ENCODE measurements at regions not wholly inside any gene's neighbourhood (a gene's known extent, or its start where the extent isn't known, plus 50 kb on each side); places are given as distances from the start of the nearest gene placed in this dataset.

DNA sequence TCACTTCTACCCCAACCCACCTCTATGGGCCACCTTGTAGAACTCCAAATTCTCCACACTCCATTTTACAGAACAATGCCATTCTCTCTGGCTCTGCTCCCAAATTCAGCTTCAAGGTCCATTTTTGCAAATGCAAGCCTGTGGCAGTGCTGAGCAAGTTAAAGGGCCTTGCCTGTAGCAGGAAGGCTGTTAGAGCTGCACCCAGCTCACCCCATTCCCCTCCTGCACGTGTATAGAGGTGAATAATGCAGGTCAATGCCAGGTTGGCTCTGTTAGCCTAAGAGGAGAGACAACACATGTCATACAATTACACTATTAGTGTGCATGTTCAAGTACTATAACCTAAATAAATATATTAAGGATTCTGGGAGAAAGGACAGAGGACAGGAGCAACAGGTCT is 120.4 kb downstream of the TBX5 start:
- no peak overlapping the region for H3K4me3 ChIP-seq (ENCODE audit: low read length)
- no peak overlapping the region for H3K9ac ChIP-seq (ENCODE audit: low read length)
- no peaks in the 10 kb centered on the region for H4K20me1 ChIP-seq (ENCODE audit: insufficient read depth, low read length)
- H3K79me2 ChIP-seq (ENCODE audit: low read length): no peaks in the 10 kb centered on the region
- 0 out of 2 replicates have a peak, but pooled peaks cover 5% of the 10 kb centered on the region for H3K27me3 ChIP-seq (ENCODE audit: low read depth, low read length)
- H3K4me2 ChIP-seq (ENCODE audit: low read length): no peak overlapping the region
- TF ChIP-seq, protein P1, sequence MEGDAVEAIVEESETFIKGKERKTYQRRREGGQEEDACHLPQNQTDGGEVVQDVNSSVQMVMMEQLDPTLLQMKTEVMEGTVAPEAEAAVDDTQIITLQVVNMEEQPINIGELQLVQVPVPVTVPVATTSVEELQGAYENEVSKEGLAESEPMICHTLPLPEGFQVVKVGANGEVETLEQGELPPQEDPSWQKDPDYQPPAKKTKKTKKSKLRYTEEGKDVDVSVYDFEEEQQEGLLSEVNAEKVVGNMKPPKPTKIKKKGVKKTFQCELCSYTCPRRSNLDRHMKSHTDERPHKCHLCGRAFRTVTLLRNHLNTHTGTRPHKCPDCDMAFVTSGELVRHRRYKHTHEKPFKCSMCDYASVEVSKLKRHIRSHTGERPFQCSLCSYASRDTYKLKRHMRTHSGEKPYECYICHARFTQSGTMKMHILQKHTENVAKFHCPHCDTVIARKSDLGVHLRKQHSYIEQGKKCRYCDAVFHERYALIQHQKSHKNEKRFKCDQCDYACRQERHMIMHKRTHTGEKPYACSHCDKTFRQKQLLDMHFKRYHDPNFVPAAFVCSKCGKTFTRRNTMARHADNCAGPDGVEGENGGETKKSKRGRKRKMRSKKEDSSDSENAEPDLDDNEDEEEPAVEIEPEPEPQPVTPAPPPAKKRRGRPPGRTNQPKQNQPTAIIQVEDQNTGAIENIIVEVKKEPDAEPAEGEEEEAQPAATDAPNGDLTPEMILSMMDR (IDR thresholded peaks at IDR 0.05; ENCODE audit: low read depth, low read length): no peak
- TF ChIP-seq EZH2phosphoT487 (IDR thresholded peaks at IDR 0.05; ENCODE audit: low read depth): no peak
- H3K9me3 ChIP-seq (ENCODE audit: insufficient read depth, low read length): no peaks in the 10 kb centered on the region
- H2AFZ ChIP-seq (ENCODE audit: low read depth, low read length): no peak overlapping the region
- no peak overlapping the region for H3K27ac ChIP-seq (ENCODE audit: low read length)
- no peaks in the 10 kb centered on the region for H3K36me3 ChIP-seq (replicated peaks; ENCODE audit: low read depth, low read length)
- no peaks in the 10 kb centered on the region for H3K4me1 ChIP-seq (ENCODE audit: low read length)

DNA sequence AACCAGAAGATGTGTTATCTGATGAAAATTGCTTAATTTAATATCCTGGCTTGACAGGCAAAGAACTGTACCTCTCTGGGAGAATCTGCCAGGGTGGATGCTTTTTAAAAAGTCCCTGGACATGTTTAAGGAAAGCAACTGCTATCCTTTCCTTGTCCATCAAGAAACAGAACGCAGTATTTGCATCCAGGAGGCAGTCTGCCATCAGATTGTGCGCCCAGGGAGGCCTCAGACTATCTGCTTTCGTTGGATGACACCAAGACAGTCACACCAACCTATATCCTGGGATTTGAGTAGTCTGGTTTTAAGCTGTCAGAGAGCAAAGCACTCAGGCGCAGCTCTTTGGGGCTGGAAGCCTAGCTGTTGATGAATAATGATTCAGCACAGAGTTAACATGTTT is 121.9 kb downstream of the TBX5 start:
- H3K4me3 ChIP-seq (ENCODE audit: low read length): no peak overlapping the region

DNA sequence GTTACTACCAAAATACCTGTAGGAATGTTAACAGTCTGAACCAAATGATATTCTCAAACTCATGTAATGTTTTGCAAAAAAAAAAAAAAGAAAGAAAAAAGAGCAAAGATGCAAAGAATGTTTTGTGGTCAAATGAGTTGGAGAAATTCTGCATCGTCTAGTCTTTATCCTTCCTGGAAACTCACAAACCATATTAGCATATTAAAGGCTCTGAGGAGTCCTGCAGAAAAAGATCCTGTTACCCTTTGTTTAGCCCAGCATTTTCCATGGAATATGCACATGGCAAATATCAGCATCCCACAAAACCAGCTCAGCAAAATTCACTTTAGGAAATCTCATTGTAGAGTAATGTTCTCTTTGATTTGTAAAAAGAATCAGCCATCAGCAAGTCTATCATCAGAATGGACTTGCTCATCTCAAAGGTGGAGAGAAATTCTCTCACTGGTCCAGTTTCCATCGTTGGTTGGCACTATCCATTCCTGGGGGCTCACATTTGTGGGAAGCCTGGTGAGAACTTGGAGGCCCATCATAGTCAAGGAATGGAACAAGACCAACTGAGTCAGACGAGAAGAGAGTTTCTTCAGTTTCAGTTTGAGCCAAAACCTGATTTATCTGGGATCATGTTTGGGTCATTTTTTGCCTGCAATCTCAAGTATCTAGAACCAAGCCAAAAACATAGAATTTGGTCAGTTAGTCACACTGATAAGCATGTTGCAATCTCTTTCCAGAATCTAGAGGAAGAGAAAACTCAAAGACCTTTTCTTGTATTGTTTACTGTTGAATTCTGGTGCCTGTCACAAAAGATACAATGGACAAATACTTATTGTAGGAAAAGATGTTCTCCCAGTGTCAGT is 129.8 kb downstream of the TBX5 start:
- Histone ChIP-seq H3K9ac (ENCODE audit: low read length) (no peak overlapping the region), H3K4me3 (ENCODE audit: low read length) (no peak overlapping the region), H3K4me1 (ENCODE audit: low read length) (no peaks in the 10 kb centered on the region)

More for the DNA sequence above, 121.9 kb downstream of the TBX5 start:
- H4K20me1 ChIP-seq (ENCODE audit: insufficient read depth, low read length): no peaks in the 10 kb centered on the region
- no peaks in the 10 kb centered on the region for H3K4me1 ChIP-seq (ENCODE audit: low read length)
- H3K27ac ChIP-seq (ENCODE audit: low read length): no peak overlapping the region
- H3K36me3 ChIP-seq (replicated peaks; ENCODE audit: low read depth, low read length): no peaks in the 10 kb centered on the region
- no peaks in the 10 kb centered on the region for H3K9me3 ChIP-seq (ENCODE audit: insufficient read depth, low read length)
- TF ChIP-seq, protein P1 (IDR thresholded peaks at IDR 0.05; ENCODE audit: low read depth, low read length): no peak
- TF ChIP-seq EZH2phosphoT487 (IDR thresholded peaks at IDR 0.05; ENCODE audit: low read depth): no peak
- H2AFZ ChIP-seq (ENCODE audit: low read depth, low read length): no peak overlapping the region
- 0 out of 2 replicates have a peak, but pooled peaks cover 5% of the 10 kb centered on the region for H3K27me3 ChIP-seq (ENCODE audit: low read depth, low read length)
- H3K79me2 ChIP-seq (ENCODE audit: low read length): no peaks in the 10 kb centered on the region
- no peak overlapping the region for H3K9ac ChIP-seq (ENCODE audit: low read length)
- no peak overlapping the region for H3K4me2 ChIP-seq (ENCODE audit: low read length)

DNA sequence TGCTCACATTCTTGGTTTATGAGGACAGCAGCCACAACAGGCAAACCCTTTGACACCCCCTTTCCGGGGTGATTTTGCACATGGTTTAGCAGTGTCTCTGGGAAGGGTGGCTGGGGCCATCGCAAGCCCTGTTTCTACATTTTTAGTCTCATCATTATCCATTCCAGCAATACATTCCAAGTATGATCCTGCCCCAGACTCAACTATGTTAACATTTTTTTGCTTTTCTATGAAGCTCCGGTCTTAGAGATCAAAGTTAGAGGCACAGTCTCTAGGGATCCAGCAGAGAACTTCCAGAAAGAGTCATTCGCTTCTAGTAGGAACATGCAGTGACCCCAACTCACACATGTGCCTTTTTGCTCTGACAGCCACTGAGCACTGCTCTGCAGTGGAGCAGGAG is 130.9 kb downstream of the TBX5 start:
- H3K36me3 ChIP-seq (replicated peaks; ENCODE audit: low read depth, low read length): no peaks in the 10 kb centered on the region
- TF ChIP-seq, protein P1 (IDR thresholded peaks at IDR 0.05; ENCODE audit: low read depth, low read length): no peak
- TF ChIP-seq EZH2phosphoT487 (IDR thresholded peaks at IDR 0.05; ENCODE audit: low read depth): no peak
- H3K4me2 ChIP-seq (ENCODE audit: low read length): no peak overlapping the region
- no peaks in the 10 kb centered on the region for H4K20me1 ChIP-seq (ENCODE audit: insufficient read depth, low read length)
- no peak overlapping the region for H3K27ac ChIP-seq (ENCODE audit: low read length)
- peaks cover 13% of the 10 kb centered on the region; the same call in 1 of the 2 replicates for H3K27me3 ChIP-seq (ENCODE audit: low read depth, low read length)
- no peak overlapping the region for H3K4me3 ChIP-seq (ENCODE audit: low read length)
- no peak overlapping the region for H3K9ac ChIP-seq (ENCODE audit: low read length)
- H2AFZ ChIP-seq (ENCODE audit: low read depth, low read length): no peak overlapping the region
- no peaks in the 10 kb centered on the region for H3K9me3 ChIP-seq (ENCODE audit: insufficient read depth, low read length)
- no peaks in the 10 kb centered on the region for H3K79me2 ChIP-seq (ENCODE audit: low read length)
- H3K4me1 ChIP-seq (ENCODE audit: low read length): no peaks in the 10 kb centered on the region

More for the DNA sequence above, 129.8 kb downstream of the TBX5 start:
- no peaks in the 10 kb centered on the region for H3K79me2 ChIP-seq (ENCODE audit: low read length)
- no peaks in the 10 kb centered on the region for H4K20me1 ChIP-seq (ENCODE audit: insufficient read depth, low read length)
- no peak overlapping the region for H3K4me2 ChIP-seq (ENCODE audit: low read length)
- no peak overlapping the region for H2AFZ ChIP-seq (ENCODE audit: low read depth, low read length)
- no peak for TF ChIP-seq EZH2phosphoT487 (IDR thresholded peaks at IDR 0.05; ENCODE audit: low read depth)
- TF ChIP-seq, protein P1 (IDR thresholded peaks at IDR 0.05; ENCODE audit: low read depth, low read length): no peak
- peaks cover 13% of the 10 kb centered on the region; the same call in 1 of the 2 replicates for H3K27me3 ChIP-seq (ENCODE audit: low read depth, low read length)
- H3K9me3 ChIP-seq (ENCODE audit: insufficient read depth, low read length): no peaks in the 10 kb centered on the region
- H3K36me3 ChIP-seq (replicated peaks; ENCODE audit: low read depth, low read length): no peaks in the 10 kb centered on the region
- no peak overlapping the region for H3K27ac ChIP-seq (ENCODE audit: low read length)

Measured in OCI-LY3 (cell line).